ENCODE measurements at regions not wholly inside any gene's neighbourhood (a gene's known extent, or its start where the extent isn't known, plus 50 kb on each side); places are given as distances from the start of the nearest gene placed in this dataset.

GRCh38 chr16:5918567-5919130 lies 821.1 kb upstream of the EEF2KMT start:
- no peaks in the 10 kb centered on the region for H3F3A ChIP-seq (ENCODE audit: low read length, unreplicated experiment)
- intact Hi-C loops (cut with micrococcal nuclease): no loop called here
- no peak overlapping the region for H3K4me3 ChIP-seq (ENCODE audit: low read length)
- H3K27ac ChIP-seq (ENCODE audit: low read length): no peak overlapping the region
- ATAC-seq (no peak), DNase-seq (no peak)
- H3K36me3 ChIP-seq (ENCODE audit: low read depth, low read length): no peaks in the 10 kb centered on the region
- ChIA-PET CTCF (no interaction called here), POLR2A (ENCODE audit: unreplicated experiment) (no interaction called here)
- no peak overlapping the region for H3K4me2 ChIP-seq (ENCODE audit: low read length)
- no peaks in the 10 kb centered on the region for H3K79me2 ChIP-seq (ENCODE audit: low read length)
- no peaks in the 10 kb centered on the region for H3K27me3 ChIP-seq (ENCODE audit: low read length)
- H3K9me3 ChIP-seq (ENCODE audit: low read length): no peaks in the 10 kb centered on the region
- no peaks in the 10 kb centered on the region for H3K4me1 ChIP-seq (ENCODE audit: insufficient read depth, low read length)
- no TSS peak for BruUV-seq (replicated peaks)
- no peak overlapping the region for H2AFZ ChIP-seq (ENCODE audit: low read length)
- no peaks in the 10 kb centered on the region for H4K20me1 ChIP-seq (ENCODE audit: low read length)
- no peaks in the 10 kb centered on the region for H3K9me2 ChIP-seq (replicated peaks; ENCODE audit: low read length)
- H3K9ac ChIP-seq (ENCODE audit: low read length): no peak overlapping the region
- TF ChIP-seq EZH2phosphoT487 (IDR thresholded peaks at IDR 0.05; ENCODE audit: borderline replicate concordance, low read length): no peak
- TF ChIP-seq, protein P1, sequence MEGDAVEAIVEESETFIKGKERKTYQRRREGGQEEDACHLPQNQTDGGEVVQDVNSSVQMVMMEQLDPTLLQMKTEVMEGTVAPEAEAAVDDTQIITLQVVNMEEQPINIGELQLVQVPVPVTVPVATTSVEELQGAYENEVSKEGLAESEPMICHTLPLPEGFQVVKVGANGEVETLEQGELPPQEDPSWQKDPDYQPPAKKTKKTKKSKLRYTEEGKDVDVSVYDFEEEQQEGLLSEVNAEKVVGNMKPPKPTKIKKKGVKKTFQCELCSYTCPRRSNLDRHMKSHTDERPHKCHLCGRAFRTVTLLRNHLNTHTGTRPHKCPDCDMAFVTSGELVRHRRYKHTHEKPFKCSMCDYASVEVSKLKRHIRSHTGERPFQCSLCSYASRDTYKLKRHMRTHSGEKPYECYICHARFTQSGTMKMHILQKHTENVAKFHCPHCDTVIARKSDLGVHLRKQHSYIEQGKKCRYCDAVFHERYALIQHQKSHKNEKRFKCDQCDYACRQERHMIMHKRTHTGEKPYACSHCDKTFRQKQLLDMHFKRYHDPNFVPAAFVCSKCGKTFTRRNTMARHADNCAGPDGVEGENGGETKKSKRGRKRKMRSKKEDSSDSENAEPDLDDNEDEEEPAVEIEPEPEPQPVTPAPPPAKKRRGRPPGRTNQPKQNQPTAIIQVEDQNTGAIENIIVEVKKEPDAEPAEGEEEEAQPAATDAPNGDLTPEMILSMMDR (conservative IDR thresholded peaks at IDR 0.05; ENCODE audit: low read depth, low read length): no peak
- TF ChIP-seq EZH2 (IDR thresholded peaks at IDR 0.05; ENCODE audit: low read length, unreplicated experiment): no peak

- H3K27me3 ChIP-seq (ENCODE audit: low read length): no peaks in the 10 kb centered on the region
- H2AFZ ChIP-seq (ENCODE audit: low read length): no peak overlapping the region
- ATAC-seq (no peak), DNase-seq (no peak)
- H3K4me3 ChIP-seq (ENCODE audit: low read length): no peak overlapping the region
- no TSS peak for BruUV-seq (replicated peaks)
- intact Hi-C loops (cut with micrococcal nuclease): no loop called here
- TF ChIP-seq EZH2 (IDR thresholded peaks at IDR 0.05; ENCODE audit: low read length, unreplicated experiment) (no peak), EZH2phosphoT487 (IDR thresholded peaks at IDR 0.05; ENCODE audit: borderline replicate concordance, low read length) (no peak)
- TF ChIP-seq, protein P1 (conservative IDR thresholded peaks at IDR 0.05; ENCODE audit: low read depth, low read length): no peak
- H3K9me2 ChIP-seq (replicated peaks; ENCODE audit: low read length): no peaks in the 10 kb centered on the region
- H3K36me3 ChIP-seq (ENCODE audit: low read depth, low read length): no peaks in the 10 kb centered on the region
- H3K4me2 ChIP-seq (ENCODE audit: low read length): no peak overlapping the region
- no peak overlapping the region for H3K9ac ChIP-seq (ENCODE audit: low read length)
- ChIA-PET POLR2A (ENCODE audit: unreplicated experiment) (no interaction called here), CTCF (no interaction called here)
- H4K20me1 ChIP-seq (ENCODE audit: low read length): no peaks in the 10 kb centered on the region
- H3K79me2 ChIP-seq (ENCODE audit: low read length): no peaks in the 10 kb centered on the region
- H3F3A ChIP-seq (ENCODE audit: low read length, unreplicated experiment): no peaks in the 10 kb centered on the region
- H3K4me1 ChIP-seq (ENCODE audit: insufficient read depth, low read length): no peaks in the 10 kb centered on the region
- no peak overlapping the region for H3K27ac ChIP-seq (ENCODE audit: low read length)
- no peaks in the 10 kb centered on the region for H3K9me3 ChIP-seq (ENCODE audit: low read length)
Measured at GRCh38 chr16:5917436-5918195, 820.0 kb upstream of the EEF2KMT start.

DNA sequence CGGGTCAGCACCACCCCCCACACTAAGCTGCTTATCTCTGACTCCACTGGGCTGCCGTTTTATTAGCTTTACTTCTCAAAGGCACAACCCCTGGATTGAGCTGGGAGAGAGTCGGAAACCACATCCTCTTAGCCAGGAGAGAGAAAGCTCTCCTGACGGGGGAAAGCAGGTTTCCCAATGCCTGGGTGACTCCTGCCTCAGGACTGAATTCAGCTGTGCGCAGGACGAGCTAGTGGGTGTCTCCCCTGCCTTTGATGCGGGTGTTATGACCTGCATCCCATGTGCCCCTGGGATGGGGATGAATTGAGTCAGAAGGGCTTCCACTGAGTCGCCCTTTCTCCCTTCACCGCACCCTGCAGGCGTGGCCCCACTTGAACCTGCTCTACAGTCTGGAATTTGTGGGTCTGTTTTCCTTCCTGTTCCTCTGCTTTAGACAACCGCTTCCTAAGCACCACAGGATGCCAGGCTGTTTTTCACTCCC lies 819.2 kb upstream of the EEF2KMT start:
- TF ChIP-seq, protein P1 (conservative IDR thresholded peaks at IDR 0.05; ENCODE audit: low read depth, low read length): no peak
- TF ChIP-seq EZH2 (IDR thresholded peaks at IDR 0.05; ENCODE audit: low read length, unreplicated experiment) (no peak), EZH2phosphoT487 (IDR thresholded peaks at IDR 0.05; ENCODE audit: borderline replicate concordance, low read length) (no peak)
- H3K9ac ChIP-seq (ENCODE audit: low read length): no peak overlapping the region
- no peaks in the 10 kb centered on the region for H3K4me1 ChIP-seq (ENCODE audit: insufficient read depth, low read length)
- H3K27me3 ChIP-seq (ENCODE audit: low read length): no peaks in the 10 kb centered on the region
- no peak overlapping the region for H3K27ac ChIP-seq (ENCODE audit: low read length)
- CTCF ChIA-PET: no interaction called here
- no peaks in the 10 kb centered on the region for H3K9me3 ChIP-seq (ENCODE audit: low read length)
- DNase-seq: no peak
- H3K4me3 ChIP-seq (ENCODE audit: low read length): no peak overlapping the region
- no peak overlapping the region for H3K4me2 ChIP-seq (ENCODE audit: low read length)
- H3K36me3 ChIP-seq (ENCODE audit: low read depth, low read length): no peaks in the 10 kb centered on the region
- BruUV-seq (replicated peaks): no TSS peak
- POLR2A ChIA-PET (ENCODE audit: unreplicated experiment): no interaction called here
- no peaks in the 10 kb centered on the region for H4K20me1 ChIP-seq (ENCODE audit: low read length)
- H3K9me2 ChIP-seq (replicated peaks; ENCODE audit: low read length): no peaks in the 10 kb centered on the region
- intact Hi-C loops (cut with micrococcal nuclease): no loop called here
- no peaks in the 10 kb centered on the region for H3F3A ChIP-seq (ENCODE audit: low read length, unreplicated experiment)
- no peak overlapping the region for H2AFZ ChIP-seq (ENCODE audit: low read length)
- ATAC-seq: no peak
- no peaks in the 10 kb centered on the region for H3K79me2 ChIP-seq (ENCODE audit: low read length)
